ENCODE measurements at regions not wholly inside any gene's neighbourhood (a gene's known extent, or its start where the extent isn't known, plus 50 kb on each side); places are given as distances from the start of the nearest gene placed in this dataset.

DNA sequence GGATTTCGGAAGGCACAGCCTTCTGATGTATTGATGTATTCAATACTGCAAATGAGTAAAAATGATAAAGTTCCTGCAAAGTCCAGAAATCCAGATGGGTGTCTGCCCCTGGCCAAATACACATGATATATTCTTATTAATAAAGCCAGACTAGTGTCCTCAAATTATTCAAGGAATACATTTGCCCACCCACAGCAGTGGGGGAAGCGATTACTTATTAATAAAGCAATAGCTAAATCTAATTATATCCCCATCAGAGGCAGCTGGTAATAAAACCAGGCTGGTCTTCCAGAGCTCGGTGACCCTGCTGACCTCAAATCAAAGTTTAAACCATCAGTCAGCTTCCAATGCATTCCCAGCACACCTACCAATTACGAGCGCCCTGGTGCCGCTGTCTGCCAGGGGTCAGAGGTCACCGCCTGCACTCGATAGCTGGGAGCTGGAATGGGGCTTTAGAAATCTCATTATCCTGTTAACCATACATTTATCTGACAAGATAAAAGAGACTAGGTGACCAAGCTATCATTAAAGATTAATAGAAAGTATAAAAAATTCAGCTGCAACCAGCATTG, 330.3 kb downstream of the UACA start:
- ChIA-PET CTCF (ENCODE audit: partially characterized antibody) (interaction anchor here (0.7 to 1.8 kb wide), 5 partner anchors 12 to 924 kb away, joined by 3 to 4 read pairs (median 4); no protein-coding TSS in a partner anchor), POLR2A (ENCODE audit: partially characterized antibody) (no interaction called here)
- no peak overlapping the region for H2BK15ac ChIP-seq (ENCODE audit: low read length)
- no peaks in the 10 kb centered on the region for H3K36me3 ChIP-seq (ENCODE audit: control insufficient read depth in 2 of 4, insufficient read depth in 4 of 4, low read length in 3 of 4)
- no peaks in the 10 kb centered on the region for H3K79me1 ChIP-seq (ENCODE audit: low read depth, low read length)
- no peak overlapping the region for H3K4me3 ChIP-seq (ENCODE audit: extremely low read depth in 1 of 4, insufficient read depth in 2 of 4, low read depth in 3 of 4, low read length in 4 of 4)
- DNase-seq (ENCODE audit: low read depth in 1 of 2, low spot score in 2 of 2) (no peak), FAIRE-seq (no peak)
- H4K5ac ChIP-seq (ENCODE audit: insufficient read length, low read depth, low read length): no peak overlapping the region
- H3K56ac ChIP-seq (replicated peaks; ENCODE audit: insufficient read length, low read depth, low read length): no peak overlapping the region
- no peak overlapping the region for H4K8ac ChIP-seq (ENCODE audit: extremely low read depth, insufficient read depth, low read length)
- no peak overlapping the region for H2BK12ac ChIP-seq (ENCODE audit: low read depth, low read length)
- no peaks in the 10 kb centered on the region for H3K27me3 ChIP-seq (replicated peaks in 1 of 4; ENCODE audit: control insufficient read depth in 3 of 4, extremely low read depth in 1 of 4, insufficient read depth in 3 of 4, low read length in 3 of 4)
- H3K23me2 ChIP-seq (ENCODE audit: low read depth, low read length): no peaks in the 10 kb centered on the region
- 0 out of 4 replicates have a peak, but pooled peaks cover 0 to 4% of the 10 kb centered on the region in 2 experiments for H3K9me3 ChIP-seq (ENCODE audit: insufficient read depth in 2 of 2, low read depth in 1 of 2, low read length in 1 of 2)
- no peak overlapping the region for H3K14ac ChIP-seq (ENCODE audit: insufficient read length)
- no peaks in the 10 kb centered on the region for H3K79me2 ChIP-seq (ENCODE audit: control insufficient read depth in 1 of 2, insufficient read depth in 2 of 2, low read length in 2 of 2)
- no peak overlapping the region for H3K9ac ChIP-seq (replicated peaks in 1 of 4; ENCODE audit: extremely low read depth in 1 of 4, low read depth in 3 of 4, low read length in 3 of 4)
- H3K4me2 ChIP-seq (ENCODE audit: insufficient read depth in 1 of 2, low read depth in 2 of 2, low read length in 2 of 2): no peak overlapping the region
- H3K4ac ChIP-seq (replicated peaks; ENCODE audit: insufficient read length, low read depth, low read length): no peak overlapping the region
- no peak overlapping the region for H2BK5ac ChIP-seq (ENCODE audit: low read depth, low read length)
- H2AFZ ChIP-seq (ENCODE audit: low read length): no peak overlapping the region
- no peak overlapping the region for H3K23ac ChIP-seq (ENCODE audit: insufficient read length)
- no peak overlapping the region for H3K27ac ChIP-seq (ENCODE audit: low read depth, low read length)
- H2BK120ac ChIP-seq (replicated peaks; ENCODE audit: low read depth, low read length): no peak overlapping the region
- WGBS, 2 experiments (ENCODE audit: extremely low coverage in 1 of 2, insufficient coverage in 1 of 2, insufficient read length in 1 of 2, insufficient replicate concordance in 2 of 2, low coverage in 1 of 2, low lambda C conversion rate in 2 of 2, missing lambda C conversion rate in 1 of 2): 94% methylated on average over 8 of the region's 8 CpGs; no CpG with 5 or more reads in 1 of the 2 experiments
- no peak overlapping the region for H2AK5ac ChIP-seq (ENCODE audit: low read depth, low read length)
- no peak overlapping the region for H3K18ac ChIP-seq (ENCODE audit: extremely low read depth, low read length)
- H2BK20ac ChIP-seq (ENCODE audit: low read length): no peak overlapping the region
- H4K91ac ChIP-seq (replicated peaks; ENCODE audit: insufficient read length, low read length): no peak overlapping the region
- H3K4me1 ChIP-seq (replicated peaks in 1 of 4; ENCODE audit: control insufficient read depth in 3 of 4, insufficient read depth in 4 of 4, low read length in 3 of 4): peaks cover 0 to 8% (median 4%) of the 10 kb centered on the region in 4 experiments; a peak in 2 of 7 replicates
- no peaks in the 10 kb centered on the region for H4K20me1 ChIP-seq (replicated peaks in 1 of 2; ENCODE audit: control insufficient read depth in 1 of 2, insufficient read depth in 2 of 2, low read length in 2 of 2)
- TF ChIP-seq POU5F1 (IDR thresholded peaks at IDR 0.05; ENCODE audit: low read depth, low read length) (no peak), PHF8 (conservative IDR thresholded peaks at IDR 0.05; ENCODE audit: low read depth, low read length) (no peak), RNF2 (IDR thresholded peaks at IDR 0.05; ENCODE audit: borderline replicate concordance, low read depth, low read length, missing control alignments, poor library complexity, severe bottlenecking) (no peak), RAD21 (IDR thresholded peaks at IDR 0.05 in 1 of 2, conservative IDR thresholded peaks at IDR 0.05 in 1 of 2; ENCODE audit: low read depth in 2 of 2, low read length in 2 of 2) (no peak), CBX8 (IDR thresholded peaks at IDR 0.05; ENCODE audit: borderline replicate concordance, low read depth, low read length) (no peak), KDM5A (IDR thresholded peaks at IDR 0.05; ENCODE audit: low read length) (no peak), TBP (IDR thresholded peaks at IDR 0.05; ENCODE audit: low read depth, low read length) (no peak), CHD1 (IDR thresholded peaks at IDR 0.05; ENCODE audit: low read depth, low read length) (no peak), BACH1 (IDR thresholded peaks at IDR 0.05; ENCODE audit: low read length) (no peak), NRF1 (IDR thresholded peaks at IDR 0.05; ENCODE audit: low read depth, low read length) (no peak), TAF1 (IDR thresholded peaks at IDR 0.05; ENCODE audit: low read depth, low read length) (no peak), SAP30 (IDR thresholded peaks at IDR 0.05; ENCODE audit: insufficient read depth, insufficient replicate concordance, low read length) (no peak), SIX5 (IDR thresholded peaks at IDR 0.05; ENCODE audit: low read depth, low read length) (no peak), HDAC6 (IDR thresholded peaks at IDR 0.05; ENCODE audit: low read depth, low read length) (no peak)

Measured in H1 (cell line).